ENCODE measurements at regions not wholly inside any gene's neighbourhood (a gene's known extent, or its start where the extent isn't known, plus 50 kb on each side); places are given as distances from the start of the nearest gene placed in this dataset.

DNA sequence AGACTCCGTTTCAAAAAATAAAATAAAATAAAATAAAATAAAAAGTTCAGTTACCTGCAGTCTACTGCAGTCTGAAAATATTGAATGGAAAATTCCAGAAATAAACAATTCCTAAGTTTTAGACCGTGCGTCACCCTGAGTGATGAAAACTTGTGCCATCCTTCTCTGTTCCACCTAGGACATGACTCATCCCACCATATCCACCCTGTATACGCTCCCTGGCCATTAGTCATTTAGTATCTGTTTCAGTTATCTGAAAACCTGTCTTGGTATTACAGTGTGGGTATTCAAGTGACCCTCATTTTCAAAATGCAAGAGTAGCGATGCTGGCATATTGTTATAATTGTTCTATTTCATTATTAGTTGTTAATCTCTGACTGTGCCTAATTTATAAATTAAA is 51.8 kb upstream of the TEX48 start:
- peak; percentile 89 for ATAC-seq

DNA sequence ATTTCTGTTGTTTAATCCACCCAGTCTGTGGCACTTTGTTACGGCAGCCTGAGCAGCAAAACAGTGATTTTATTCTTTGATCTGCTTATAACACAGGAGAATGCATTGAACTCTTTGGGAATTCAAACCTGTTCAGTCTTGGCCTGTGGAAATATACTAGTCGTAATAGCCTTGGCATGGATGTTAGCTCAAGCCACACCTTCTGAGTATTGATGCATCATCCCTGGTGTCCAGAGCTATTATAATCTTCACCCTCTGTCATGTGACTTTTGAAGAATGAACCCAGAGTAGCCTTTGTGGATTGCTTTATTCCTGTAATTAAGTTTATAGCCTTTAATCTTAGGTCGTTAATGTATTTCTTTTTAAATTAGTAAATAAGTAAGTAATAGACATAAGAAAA is 50.8 kb upstream of the TEX48 start:
- peak; percentile 85 for ATAC-seq
